GM12878 (cell line): ENCODE measurements at regions not wholly inside any gene's neighbourhood (a gene's known extent, or its start where the extent isn't known, plus 50 kb on each side); places are given as distances from the start of the nearest gene placed in this dataset.

ENCODE experiments used
- ATAC-seq: fragments of 200-7000 bp; cut with Tn5 transposase; 3 replicates; pipeline ENCODE4 v1.9.1; 2020; ENCODE audit warnings: mild to moderate bottlenecking, moderate library complexity
- BruUV-seq: library from RNA; stranded (reverse); fragments of 400-500 nt; replicated peaks from 2 replicates; lab custom pipeline; 2021; lab: Mats Ljungman, UMichigan
- CTCF ChIA-PET: fragments of 300-600 bp; sonication (Branson Sonifier 250); formaldehyde crosslinking; extraction: SDS; loops from one replicate; lab custom pipeline; 2021; ENCODE audit warnings: inconsistent platforms; lab: Yijun Ruan, JAX
- POLR2A ChIA-PET: fragments of 350-600 bp; formaldehyde crosslinking; extraction: SDS; loops from one replicate; lab custom pipeline; 2021; ENCODE audit warnings: inconsistent platforms; lab: Charles Lee
- RAD21 ChIA-PET: fragments of 300-600 bp; sonication (Branson Sonifier 250); formaldehyde crosslinking; loops from one replicate; lab custom pipeline; 2023; ENCODE audit warnings: antibody characterized with exemption; ENCODE audit not compliant: unreplicated experiment; lab: Charles Lee
- SMC1A ChIA-PET: fragments of 300-600 bp; sonication (Branson Sonifier 250); formaldehyde crosslinking; loops from one replicate; lab custom pipeline; 2023; ENCODE audit not compliant: unreplicated experiment, uncharacterized antibody; lab: Charles Lee
- DNase-seq: peaks from one replicate; pipeline ENCODE4 v3.0.0-alpha.2; 2011; ENCODE audit warnings: low read depth, low spot score
- FAIRE-seq: peaks from 3 replicates; lab custom pipeline; 2011; peaks lifted over from hg19 to GRCh38; lab: Jason Lieb, UNC
- H2AFZ ChIP-seq: 2 replicates; pipeline ENCODE4 v1.6.0; 2011; ENCODE audit warnings: low read depth, low read length, control low read depth; ENCODE audit not compliant: control insufficient read depth
- H3K27ac ChIP-seq: 2 replicates; pipeline ENCODE4 v1.5.1; 2011; ENCODE audit warnings: control low read depth; ENCODE audit not compliant: control insufficient read depth, insufficient read depth
- H3K27me3 ChIP-seq, 2 experiments: replicated peaks in 1 of 2; 2 replicates each; pipeline versions ENCODE4 v1.6.0 to v1.6.1; 2011; ENCODE audit warnings: low read length in 1 of 2; ENCODE audit not compliant: control insufficient read depth in 2 of 2, insufficient read depth in 2 of 2
- H3K36me3 ChIP-seq, 2 experiments: 2 replicates each; pipeline ENCODE4 v1.5.1; 2011; ENCODE audit warnings: low read length in 1 of 2; ENCODE audit not compliant: control insufficient read depth in 2 of 2, insufficient read depth in 2 of 2
- H3K4me1 ChIP-seq: 2 replicates; pipeline ENCODE4 v1.6.1; 2011; ENCODE audit warnings: mild to moderate bottlenecking, low read length, moderate library complexity, mixed read lengths; ENCODE audit not compliant: control insufficient read depth, insufficient read depth
- H3K4me2 ChIP-seq: 2 replicates; pipeline ENCODE4 v1.6.0; 2011; ENCODE audit warnings: control low read depth; ENCODE audit not compliant: control insufficient read depth, insufficient read depth
- H3K4me3 ChIP-seq: fragments of 200-600 bp; sonication (generic); 2 replicates; pipeline ENCODE4 v1.5.1; 2016
- H3K79me2 ChIP-seq: 2 replicates; pipeline ENCODE4 v1.6.0; 2011; ENCODE audit warnings: low read length; ENCODE audit not compliant: control insufficient read depth, insufficient read depth
- H3K9ac ChIP-seq: 2 replicates; pipeline ENCODE4 v1.8.0; 2011; ENCODE audit warnings: low read length, control low read depth, mixed read lengths; ENCODE audit not compliant: control insufficient read depth, insufficient read depth
- H3K9me3 ChIP-seq: replicated peaks from 3 replicates; pipeline ENCODE4 v1.5.1; 2011; ENCODE audit warnings: mild to moderate bottlenecking, low read length; ENCODE audit not compliant: control insufficient read depth, insufficient read depth
- H4K20me1 ChIP-seq: 2 replicates; pipeline ENCODE4 v1.6.0; 2011; ENCODE audit not compliant: control insufficient read depth, insufficient read depth
- CBX3 ChIP-seq: fragments of 200-600 bp; sonication (generic); IDR thresholded peaks from 2 replicates; pipeline ENCODE4 v1.6.1; 2016; ENCODE audit warnings: low read depth, borderline replicate concordance
- CHD1 ChIP-seq: IDR thresholded peaks from 2 replicates; pipeline ENCODE4 v1.6.1; 2012; ENCODE audit warnings: low read depth, low read length, improper control_type of control experiment
- EED ChIP-seq: sonication (generic); IDR thresholded peaks from 2 replicates; pipeline ENCODE4 v1.6.1; 2016; ENCODE audit warnings: antibody characterized with exemption, low read depth
- FOXM1 ChIP-seq: IDR thresholded peaks from 2 replicates; pipeline ENCODE4 v1.6.1; 2012; ENCODE audit warnings: low read depth, mild to moderate bottlenecking, inconsistent platforms, low read length, moderate library complexity
- HDAC6 ChIP-seq: fragments of 200-600 bp; sonication (generic); IDR thresholded peaks from one replicate; pipeline ENCODE4 v1.8.0; 2017; ENCODE audit warnings: antibody characterized with exemption; ENCODE audit not compliant: unreplicated experiment
- IKZF2 ChIP-seq, 2 experiments: fragments of 450-650 bp; IDR thresholded peaks; 2 replicates each; pipeline ENCODE4 v1.6.1; 2017; ENCODE audit warnings: mild to moderate bottlenecking in 2 of 2, moderate library complexity in 2 of 2
- IRF3 ChIP-seq: fragments of 450-650 bp; IDR thresholded peaks from 2 replicates; pipeline ENCODE4 v1.6.1; 2014; ENCODE audit warnings: mild to moderate bottlenecking
- MTA2 ChIP-seq: fragments of 450-650 bp; IDR thresholded peaks from 2 replicates; pipeline ENCODE4 v1.6.1; 2016; ENCODE audit warnings: low read depth, mild to moderate bottlenecking, moderate library complexity
- NFYB ChIP-seq: IDR thresholded peaks from 2 replicates; pipeline ENCODE4 v1.6.1; 2011; ENCODE audit warnings: low read depth, mild to moderate bottlenecking, low read length, improper control_type of control experiment, moderate library complexity; ENCODE audit not compliant: insufficient read depth
- NR2F1 ChIP-seq: fragments of 450-650 bp; conservative IDR thresholded peaks from 2 replicates; pipeline ENCODE4 v1.6.1; 2017; ENCODE audit warnings: mild to moderate bottlenecking
- RELA ChIP-seq: fragments of 450-650 bp; IDR thresholded peaks from 2 replicates; pipeline ENCODE4 v1.8.0; 2014; ENCODE audit warnings: borderline replicate concordance; ENCODE audit not compliant: partially characterized antibody
- SMC3 ChIP-seq: IDR thresholded peaks from 2 replicates; pipeline ENCODE4 v1.6.1; 2011; ENCODE audit warnings: low read length, improper control_type of control experiment, borderline replicate concordance
- SUPT20H ChIP-seq: IDR thresholded peaks from 2 replicates; pipeline ENCODE4 v1.6.1; 2011; ENCODE audit warnings: low read depth, mild to moderate bottlenecking, low read length, moderate library complexity, borderline replicate concordance; ENCODE audit not compliant: control insufficient read depth
- ZBTB11 ChIP-seq: fragments of 450-650 bp; formaldehyde crosslinking; IDR thresholded peaks from 2 replicates; pipeline ENCODE4 v1.5.0; 2022; ENCODE audit warnings: mild to moderate bottlenecking, missing genetic modification characterization
- ZBTB40 ChIP-seq: fragments of 450-650 bp; IDR thresholded peaks from 2 replicates; pipeline ENCODE4 v1.6.1; 2016; ENCODE audit warnings: mild to moderate bottlenecking, moderate library complexity, borderline replicate concordance
- WGBS: methylation state at CpG from one replicate; pipeline ENCODE4 v1.1.6; 2016; ENCODE audit warnings: low lambda C conversion rate; ENCODE audit not compliant: insufficient replicate concordance, insufficient coverage; ENCODE audit errors: missing lambda C conversion rate; 5-methylcytosine and 5-hydroxymethylcytosine counted together
- in situ Hi-C: fragments of 300-500 bp; cut with MboI; formaldehyde crosslinking; loops from 9 replicates; pipeline ENCODE4 v1.14.3; 2018; ENCODE audit warnings: mixed read lengths
- intact Hi-C: fragments of 100-400 bp; cut with micrococcal nuclease; formaldehyde crosslinking; loops from one replicate; pipeline ENCODE4 v1.14.2; 2022; ENCODE audit not compliant: unreplicated experiment

- in situ Hi-C loops (no loop called here), intact Hi-C loops (no loop called here)
- BruUV-seq: no TSS peak
- H3K27me3 ChIP-seq: no peaks in the 10 kb centered on the region
- H3K4me2 ChIP-seq: no peak overlapping the region
- ChIA-PET SMC1A (no interaction called here), POLR2A (no interaction called here), CTCF (no interaction called here), RAD21 (no interaction called here)
- no peak overlapping the region for H3K9ac ChIP-seq
- H3K27ac ChIP-seq: no peak overlapping the region
- FAIRE-seq: no peak
- H2AFZ ChIP-seq: no peak overlapping the region
- H3K79me2 ChIP-seq: no peaks in the 10 kb centered on the region
- no peaks in the 10 kb centered on the region for H3K9me3 ChIP-seq
- no peaks in the 10 kb centered on the region for H4K20me1 ChIP-seq
- ATAC-seq: no peak
- no peak for DNase-seq
- 92% methylated on average over 2 of the region's 2 CpGs for WGBS
- H3K36me3 ChIP-seq: no peaks in the 10 kb centered on the region
- H3K4me3 ChIP-seq: no peak overlapping the region
- no peaks in the 10 kb centered on the region for H3K4me1 ChIP-seq
- no peak for TF ChIP-seq SMC3
- TF ChIP-seq ZBTB11 (CRISPR knock-in tag): no peak
- TF ChIP-seq FOXM1: no peak
- TF ChIP-seq EED: no peak
- TF ChIP-seq NFYB: no peak
- TF ChIP-seq NR2F1: no peak
- no peak for TF ChIP-seq HDAC6
- TF ChIP-seq RELA: no peak
- TF ChIP-seq IRF3: no peak
- TF ChIP-seq CBX3: no peak
- no peak for TF ChIP-seq ZBTB40
- no peak for TF ChIP-seq SUPT20H
- no peak for TF ChIP-seq CHD1
- no peak for TF ChIP-seq MTA2
- no peak for TF ChIP-seq IKZF2 (IDR thresholded peaks at IDR 0.05)
Measured at GRCh38 chr7:10507032-10507431, 466.6 kb upstream of the PHF14 start.
